Hindlimb muscle (tissue), 1 donor: ENCODE measurements at regions not wholly inside any gene's neighbourhood (a gene's known extent, or its start where the extent isn't known, plus 50 kb on each side); places are given as distances from the start of the nearest gene placed in this dataset.

ENCODE experiments used
- DNase-seq: peaks from one replicate; pipeline ENCODE4 v3.0.0-alpha.2; 2013

- DNase-seq, result no peak
These were observed 67.9 kb upstream of the FRY start for GRCh38 chr13:31963631-31964030.

DNA sequence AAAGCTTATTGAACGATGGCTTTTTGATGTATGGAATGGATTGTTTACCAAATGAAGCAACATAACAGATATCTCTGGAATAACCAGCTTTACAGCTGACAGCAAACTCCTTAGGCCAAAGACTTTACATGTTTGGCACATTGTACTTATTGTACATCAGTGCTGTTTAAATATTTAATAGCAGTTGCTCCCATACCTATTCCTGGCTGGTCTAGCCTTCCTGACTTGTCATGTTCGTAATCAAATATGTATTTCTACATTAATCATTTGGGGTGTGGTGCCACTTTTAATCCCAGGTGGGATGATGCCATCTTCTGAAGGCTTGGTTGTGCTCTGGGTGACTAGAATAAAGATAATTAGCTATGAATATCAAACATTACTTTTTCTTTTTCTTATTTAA lies 67.4 kb upstream of the FRY start:
- DNase-seq, result no peak

DNA sequence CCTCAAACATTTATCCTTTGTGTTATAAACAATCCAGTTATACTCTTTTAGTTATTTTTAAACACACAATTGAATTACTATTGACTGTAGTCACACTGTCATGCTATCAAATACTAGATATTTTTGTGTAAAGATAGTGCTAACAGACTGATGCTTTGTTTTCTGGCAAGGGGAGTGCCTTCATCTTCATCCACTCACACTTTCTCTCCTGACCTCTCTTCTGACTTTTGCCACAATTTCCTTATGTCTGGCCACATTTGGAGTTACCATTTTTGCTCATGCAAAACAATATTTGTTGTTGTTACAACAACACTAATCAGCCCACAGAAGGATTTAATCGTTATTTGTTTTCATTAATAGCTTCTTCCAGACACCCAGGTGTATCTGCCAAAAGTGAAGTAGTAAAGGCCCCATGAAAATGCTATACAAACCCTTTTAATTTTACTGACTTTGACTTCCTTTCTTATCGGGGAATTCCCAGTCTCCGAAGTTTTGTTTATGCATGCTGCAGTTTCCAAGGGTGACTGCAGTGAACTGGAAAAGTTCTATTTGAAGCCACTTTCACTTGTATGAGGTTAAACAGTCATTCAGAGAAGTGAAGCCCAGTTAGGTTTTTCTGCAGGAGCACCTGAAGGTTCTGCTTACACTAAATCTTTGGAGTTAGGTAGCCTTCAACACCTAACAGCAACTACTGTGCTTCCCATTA lies 66.1 kb upstream of the FRY start:
- peak; percentile 52 for DNase-seq

DNA sequence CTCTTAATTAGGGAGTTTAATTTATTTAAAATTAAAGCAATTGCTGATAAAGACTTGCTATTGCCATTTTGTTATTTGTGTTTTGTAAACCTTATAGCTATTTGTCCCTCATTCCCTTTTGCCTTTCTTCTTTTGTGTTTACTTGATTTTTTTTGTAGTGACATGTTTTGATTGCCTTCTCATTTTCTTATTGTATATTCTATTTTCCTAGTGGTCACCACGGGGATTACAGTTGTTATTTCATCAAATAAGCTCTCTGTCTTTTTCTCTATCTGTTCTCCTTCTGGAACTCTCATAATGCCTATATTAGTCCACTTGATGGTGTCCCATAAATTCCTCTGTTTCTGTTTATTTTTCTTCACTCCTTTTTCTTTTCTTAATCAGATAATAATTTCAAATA lies 64.4 kb upstream of the FRY start:
- DNase-seq, result no peak

GRCh38 chr13:31968473-31968872 lies 63.1 kb upstream of the FRY start:
- no peak for DNase-seq

DNA sequence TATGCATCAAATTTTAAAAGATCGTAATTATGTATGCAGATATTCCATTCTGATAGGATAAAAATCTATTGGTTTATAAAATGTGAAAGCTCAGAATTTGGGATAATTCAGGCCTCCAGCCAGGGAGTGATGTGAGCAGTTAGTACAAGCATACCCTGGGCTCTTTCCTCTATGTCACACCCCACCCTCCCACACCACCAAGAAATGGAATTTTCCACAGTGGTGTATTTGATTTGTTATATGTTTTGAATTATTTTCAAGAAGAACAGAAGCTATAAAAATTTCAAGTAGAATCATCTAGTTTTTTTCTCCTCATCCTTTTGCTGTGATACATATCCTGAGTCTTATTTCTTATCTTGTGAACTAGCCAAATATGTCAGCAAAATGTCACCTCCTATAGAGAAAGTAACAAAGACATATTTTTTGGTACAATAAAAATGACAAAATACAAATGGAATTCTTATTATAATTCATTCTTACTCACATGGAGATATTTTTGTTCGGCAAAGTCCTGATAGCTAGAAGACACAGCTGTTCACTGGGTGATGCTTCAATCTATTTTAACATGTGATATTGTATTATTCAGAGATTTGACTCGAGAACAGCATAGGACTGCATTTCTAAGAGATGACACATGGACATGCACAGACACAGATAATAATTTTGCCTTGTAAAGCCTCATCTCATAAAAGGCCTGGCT lies 61.2 kb upstream of the FRY start:
- DNase-seq, result no peak

GRCh38 chr13:31972453-31972852 lies 59.1 kb upstream of the FRY start:
- DNase-seq, result no peak

DNA sequence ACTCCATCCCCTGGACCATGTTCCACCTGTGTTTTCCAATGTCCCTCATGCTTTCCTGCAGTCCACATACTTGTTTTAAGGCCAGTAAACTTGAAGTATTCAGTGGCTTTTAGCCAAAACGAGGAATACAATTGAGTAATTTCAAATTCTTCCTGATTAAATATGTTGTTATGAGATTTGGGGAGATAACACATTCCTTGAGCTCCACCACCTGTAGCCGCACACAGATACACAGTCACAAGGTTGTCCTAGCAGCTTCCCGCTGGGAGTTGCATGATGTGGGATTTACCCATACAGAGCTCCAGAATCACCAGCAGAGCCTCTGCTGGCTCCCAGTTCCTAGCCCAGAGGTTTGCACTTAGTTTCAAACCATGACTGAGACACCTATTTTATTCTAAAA lies 53.6 kb upstream of the FRY start:
- DNase-seq, result no peak

DNA sequence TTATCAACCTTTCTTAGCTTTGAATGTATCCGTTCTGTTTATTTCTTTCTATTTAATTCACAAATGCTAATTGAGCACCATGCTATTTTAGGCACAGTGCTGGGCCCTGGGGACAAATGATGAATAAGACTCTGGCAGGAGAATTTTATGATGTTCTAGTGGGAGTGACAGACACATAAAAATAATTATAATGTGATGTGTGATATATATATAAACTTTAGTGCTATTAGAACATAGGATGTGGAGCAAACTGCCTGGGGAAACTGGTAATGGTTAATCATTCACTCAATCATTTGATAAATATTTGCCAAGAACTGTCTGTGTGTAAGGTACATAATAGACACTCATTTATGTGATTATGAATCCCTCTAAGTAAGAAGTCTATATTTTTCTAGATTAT lies 50.7 kb upstream of the FRY start:
- no peak for DNase-seq
